IMR-90 (cell line): ENCODE measurements at regions not wholly inside any gene's neighbourhood (a gene's known extent, or its start where the extent isn't known, plus 50 kb on each side); places are given as distances from the start of the nearest gene placed in this dataset.

Experiments used
- ATAC-seq: fragments of 200-7000 bp; cut with Tn5 transposase; 2 replicates; pipeline ENCODE4 v1.9.1; 2020; ENCODE audit warnings: low read depth, mild to moderate bottlenecking, moderate library complexity
- BruUV-seq: library from RNA; stranded (reverse); fragments of 400-500 nt; replicated peaks from 2 replicates; lab custom pipeline; 2021; lab: Mats Ljungman, UMichigan
- CTCF ChIA-PET: fragments of 300-600 bp; formaldehyde crosslinking; extraction: SDS; loops from one replicate; lab custom pipeline; 2021; ENCODE audit warnings: antibody characterized with exemption; lab: Yijun Ruan, JAX
- POLR2A ChIA-PET: fragments of 300-600 bp; sonication (Branson Sonifier 250); formaldehyde crosslinking; loops from one replicate; lab custom pipeline; 2022; ENCODE audit warnings: antibody characterized with exemption; ENCODE audit not compliant: unreplicated experiment; lab: Charles Lee
- DNase-seq: peaks from one replicate; pipeline ENCODE4 v3.0.0; 2013
- H2AFZ ChIP-seq: replicated peaks from 2 replicates; pipeline ENCODE3; 2013; ENCODE audit warnings: low read length, mild to moderate bottlenecking; ENCODE audit not compliant: poor library complexity
- H2AK5ac ChIP-seq: 2 replicates; pipeline ENCODE4 v1.6.1; 2013; ENCODE audit warnings: low read depth, low read length, inconsistent platforms
- H2AK9ac ChIP-seq: replicated peaks from 2 replicates; pipeline ENCODE3; 2013; ENCODE audit warnings: mild to moderate bottlenecking, low read depth, low read length, moderate library complexity; ENCODE audit not compliant: poor library complexity
- H2BK120ac ChIP-seq: 2 replicates; pipeline ENCODE4 v1.6.1; 2013; ENCODE audit warnings: low read depth, low read length, inconsistent platforms
- H2BK15ac ChIP-seq: 3 replicates; pipeline ENCODE4 v1.6.1; 2013; ENCODE audit warnings: low read depth, low read length, inconsistent platforms
- H2BK20ac ChIP-seq: 2 replicates; pipeline ENCODE4 v1.6.1; 2013; ENCODE audit warnings: low read depth, mild to moderate bottlenecking, inconsistent platforms, low read length, moderate library complexity
- H2BK5ac ChIP-seq: 2 replicates; pipeline ENCODE4 v1.6.1; 2013; ENCODE audit warnings: mild to moderate bottlenecking, low read depth, low read length, inconsistent platforms; ENCODE audit not compliant: poor library complexity, severe bottlenecking
- H3K14ac ChIP-seq: replicated peaks from 2 replicates; pipeline ENCODE4 v1.6.1; 2013; ENCODE audit warnings: low read depth, low read length, inconsistent platforms
- H3K18ac ChIP-seq: 2 replicates; pipeline ENCODE4 v1.6.1; 2013; ENCODE audit warnings: low read depth, low read length, control low read depth
- H3K23ac ChIP-seq: 2 replicates; pipeline ENCODE4 v1.6.1; 2013; ENCODE audit warnings: low read depth, low read length, inconsistent platforms
- H3K27ac ChIP-seq: 2 replicates; pipeline ENCODE4 v1.5.1; 2013; ENCODE audit warnings: mild to moderate bottlenecking, control low read depth, low read length; ENCODE audit not compliant: insufficient read depth
- H3K27me3 ChIP-seq: 2 replicates; pipeline ENCODE4 v1.6.1; 2013; ENCODE audit warnings: low read length; ENCODE audit not compliant: control insufficient read depth, insufficient read depth
- H3K36me3 ChIP-seq: 2 replicates; pipeline ENCODE4 v1.6.1; 2013; ENCODE audit warnings: low read length, mixed read lengths; ENCODE audit not compliant: control insufficient read depth, insufficient read depth
- H3K4ac ChIP-seq: 2 replicates; pipeline ENCODE4 v1.6.1; 2013; ENCODE audit warnings: low read depth, low read length, inconsistent platforms
- H3K4me1 ChIP-seq: 2 replicates; pipeline ENCODE4 v1.6.1; 2013; ENCODE audit warnings: low read length, mixed read lengths; ENCODE audit not compliant: control insufficient read depth, insufficient read depth
- H3K4me2 ChIP-seq: 2 replicates; pipeline ENCODE4 v1.6.1; 2013; ENCODE audit warnings: low read depth, mild to moderate bottlenecking, control low read depth, low read length, moderate library complexity
- H3K4me3 ChIP-seq: 2 replicates; pipeline ENCODE4 v1.5.1; 2013; ENCODE audit warnings: low read depth, mild to moderate bottlenecking, control low read depth, low read length, moderate library complexity; ENCODE audit not compliant: insufficient read depth
- H3K56ac ChIP-seq: 2 replicates; pipeline ENCODE4 v1.6.1; 2013; ENCODE audit warnings: low read length, inconsistent platforms; ENCODE audit not compliant: insufficient read depth; ENCODE audit errors: extremely low read depth
- H3K79me1 ChIP-seq, 2 experiments: 2 replicates each; pipeline ENCODE4 v1.6.1; 2013; ENCODE audit warnings: low read length in 2 of 2, inconsistent platforms in 1 of 2, low read depth in 1 of 2
- H3K9ac ChIP-seq: 2 replicates; pipeline ENCODE4 v1.6.1; 2013; ENCODE audit warnings: low read depth, low read length, control low read depth
- H3K9me1 ChIP-seq: 2 replicates; pipeline ENCODE4 v1.6.1; 2013; ENCODE audit warnings: low read length, inconsistent platforms; ENCODE audit not compliant: insufficient read depth
- H3K9me3 ChIP-seq: 2 replicates; pipeline ENCODE4 v1.6.1; 2013; ENCODE audit warnings: low read length; ENCODE audit not compliant: control insufficient read depth, insufficient read depth
- H4K20me1 ChIP-seq: 2 replicates; pipeline ENCODE4 v1.6.1; 2013; ENCODE audit warnings: low read length, inconsistent platforms; ENCODE audit not compliant: insufficient read depth
- H4K5ac ChIP-seq: 2 replicates; pipeline ENCODE4 v1.6.1; 2013; ENCODE audit warnings: mild to moderate bottlenecking, low read depth, low read length, control low read depth
- H4K8ac ChIP-seq, 2 experiments: 2 replicates each; pipeline ENCODE4 v1.6.1; 2013; ENCODE audit warnings: low read depth in 2 of 2, low read length in 2 of 2, control low read depth in 1 of 2, inconsistent platforms in 1 of 2
- H4K91ac ChIP-seq: 2 replicates; pipeline ENCODE4 v1.6.1; 2013; ENCODE audit warnings: low read depth, low read length, inconsistent platforms; ENCODE audit not compliant: insufficient read depth
- BHLHE40 ChIP-seq: fragments of 150-350 bp; IDR thresholded peaks from 2 replicates; pipeline ENCODE4 v1.6.1; 2016; ENCODE audit warnings: mild to moderate bottlenecking, low read depth, low read length
- CEBPB ChIP-seq: IDR thresholded peaks from 2 replicates; pipeline ENCODE4 v1.6.1; 2012; ENCODE audit warnings: low read depth, low read length, improper control_type of control experiment
- CHD1 ChIP-seq: IDR thresholded peaks from 2 replicates; pipeline ENCODE4 v1.6.1; 2012; ENCODE audit warnings: low read depth, low read length, improper control_type of control experiment
- FOS ChIP-seq: fragments of 150-350 bp; IDR thresholded peaks from 2 replicates; pipeline ENCODE4 v1.6.1; 2016; ENCODE audit warnings: low read depth, low read length
- MAFK ChIP-seq: IDR thresholded peaks from 2 replicates; pipeline ENCODE4 v1.6.1; 2012; ENCODE audit warnings: low read depth, low read length, improper control_type of control experiment
- MAZ ChIP-seq: IDR thresholded peaks from 2 replicates; pipeline ENCODE4 v1.6.1; 2012; ENCODE audit warnings: low read depth, mild to moderate bottlenecking, low read length, improper control_type of control experiment, moderate library complexity, borderline replicate concordance
- MXI1 ChIP-seq: IDR thresholded peaks from 2 replicates; pipeline ENCODE4 v1.6.1; 2012; ENCODE audit warnings: low read depth, mild to moderate bottlenecking, low read length, moderate library complexity, borderline replicate concordance
- NFE2L2 ChIP-seq: fragments of 150-350 bp; IDR thresholded peaks from 2 replicates; pipeline ENCODE4 v1.6.1; 2016; ENCODE audit warnings: low read depth, mild to moderate bottlenecking, low read length
- POLR2A ChIP-seq: IDR thresholded peaks from 2 replicates; pipeline ENCODE4 v1.6.1; 2012; ENCODE audit warnings: mild to moderate bottlenecking, low read depth, low read length
- RAD21 ChIP-seq: IDR thresholded peaks from 2 replicates; pipeline ENCODE4 v1.6.1; 2012; ENCODE audit warnings: low read length, improper control_type of control experiment
- RCOR1 ChIP-seq: IDR thresholded peaks from 2 replicates; pipeline ENCODE4 v1.6.1; 2012; ENCODE audit warnings: mild to moderate bottlenecking, low read length, improper control_type of control experiment; ENCODE audit not compliant: insufficient replicate concordance
- RFX5 ChIP-seq: IDR thresholded peaks from 2 replicates; pipeline ENCODE4 v1.8.0; 2012; ENCODE audit warnings: low read depth, mild to moderate bottlenecking, low read length, moderate library complexity
- SMC3 ChIP-seq: fragments of 150-350 bp; IDR thresholded peaks from 2 replicates; pipeline ENCODE4 v1.6.1; 2016; ENCODE audit warnings: low read depth, mild to moderate bottlenecking, antibody characterized with exemption, low read length, moderate library complexity
- dilution Hi-C: fragments of 300-500 bp; cut with HindIII; formaldehyde crosslinking; loops from one replicate; pipeline ENCODE4 v1.14.3; 2018; ENCODE audit warnings: low sequenced_read_pairs; ENCODE audit not compliant: unreplicated experiment
- in situ Hi-C: fragments of 300-500 bp; cut with MboI; formaldehyde crosslinking; loops from 3 replicates; pipeline ENCODE4 v1.14.3; 2019; ENCODE audit warnings: low sequenced_read_pairs, inconsistent platforms, mixed read lengths
- intact Hi-C: fragments of 100-400 bp; cut with micrococcal nuclease; formaldehyde crosslinking; loops from 2 replicates; pipeline ENCODE4 v1.10.0; 2022
- TF ChIP-seq, protein P1 (sequence below): conservative IDR thresholded peaks from 2 replicates; pipeline ENCODE4 v1.5.1; 2012; ENCODE audit warnings: mild to moderate bottlenecking, low read depth, low read length, improper control_type of control experiment
- TF ChIP-seq, protein P2 (sequence below): fragments of 150-350 bp; IDR thresholded peaks from 2 replicates; pipeline ENCODE4 v1.6.1; 2017; ENCODE audit warnings: mild to moderate bottlenecking, antibody characterized with exemption, low read length, low read depth
- TF ChIP-seq, protein P3 (sequence below): fragments of 150-350 bp; IDR thresholded peaks from 2 replicates; pipeline ENCODE4 v1.6.1; 2016; ENCODE audit warnings: low read depth, mild to moderate bottlenecking, low read length, moderate library complexity, borderline replicate concordance

DNA sequence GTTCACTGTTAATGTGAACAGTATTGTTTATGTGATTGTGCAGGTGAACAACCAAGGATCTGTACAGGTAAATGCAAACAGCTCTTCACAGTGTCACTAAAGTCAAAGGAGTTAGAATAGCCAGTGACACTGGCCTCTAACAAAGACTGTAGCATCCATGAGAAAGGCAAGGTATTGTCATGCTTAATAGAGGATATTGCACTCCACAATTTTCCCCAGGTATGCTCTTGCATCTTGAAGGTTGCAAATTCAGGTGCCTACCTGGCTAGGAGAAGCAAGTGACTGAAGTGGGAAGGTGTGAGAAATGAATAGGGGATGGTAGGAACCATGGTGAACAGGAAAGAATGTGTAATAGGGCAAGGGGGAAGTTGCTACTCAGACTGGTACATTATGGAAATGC is 101.2 kb upstream of the EFNA5 start:
- Histone ChIP-seq H4K5ac (no peak overlapping the region), H3K27ac (no peak overlapping the region), H3K4me2 (no peak overlapping the region), H3K9me1 (no peaks in the 10 kb centered on the region), H2BK15ac (no peak overlapping the region), H2AFZ (no peak overlapping the region), H2BK5ac (no peak overlapping the region), H3K23ac (no peak overlapping the region), H3K9ac (no peak overlapping the region), H3K36me3 (no peaks in the 10 kb centered on the region), H2BK120ac (no peak overlapping the region), H2AK5ac (no peak overlapping the region), H3K27me3 (no peaks in the 10 kb centered on the region), H3K56ac (no peak overlapping the region), H3K14ac (no peak overlapping the region), H4K91ac (no peak overlapping the region), H4K8ac (no peak overlapping the region), H4K20me1 (no peaks in the 10 kb centered on the region), H3K79me1 (no peaks in the 10 kb centered on the region), H3K4me1 (peaks cover 1% of the 10 kb centered on the region; the same call in 1 of the 2 replicates), H3K9me3 (no peaks in the 10 kb centered on the region), H3K18ac (no peak overlapping the region), H2AK9ac (no peak overlapping the region), H2BK20ac (no peak overlapping the region), H3K4me3 (no peak overlapping the region), H3K4ac (no peak overlapping the region)
- intact Hi-C loops, result no loop called here
- in situ Hi-C loops, result no loop called here
- BruUV-seq, result no TSS peak
- DNase-seq (no peak), ATAC-seq (no peak)
- ChIA-PET POLR2A (no interaction called here), CTCF (interaction anchor here (0.6 kb wide), 1 partner anchor 56 kb away, joined by 3 read pairs; no protein-coding TSS in a partner anchor)
- dilution Hi-C loops, result no loop called here
- no peak for TF ChIP-seq POLR2A
- TF ChIP-seq, protein P1, sequence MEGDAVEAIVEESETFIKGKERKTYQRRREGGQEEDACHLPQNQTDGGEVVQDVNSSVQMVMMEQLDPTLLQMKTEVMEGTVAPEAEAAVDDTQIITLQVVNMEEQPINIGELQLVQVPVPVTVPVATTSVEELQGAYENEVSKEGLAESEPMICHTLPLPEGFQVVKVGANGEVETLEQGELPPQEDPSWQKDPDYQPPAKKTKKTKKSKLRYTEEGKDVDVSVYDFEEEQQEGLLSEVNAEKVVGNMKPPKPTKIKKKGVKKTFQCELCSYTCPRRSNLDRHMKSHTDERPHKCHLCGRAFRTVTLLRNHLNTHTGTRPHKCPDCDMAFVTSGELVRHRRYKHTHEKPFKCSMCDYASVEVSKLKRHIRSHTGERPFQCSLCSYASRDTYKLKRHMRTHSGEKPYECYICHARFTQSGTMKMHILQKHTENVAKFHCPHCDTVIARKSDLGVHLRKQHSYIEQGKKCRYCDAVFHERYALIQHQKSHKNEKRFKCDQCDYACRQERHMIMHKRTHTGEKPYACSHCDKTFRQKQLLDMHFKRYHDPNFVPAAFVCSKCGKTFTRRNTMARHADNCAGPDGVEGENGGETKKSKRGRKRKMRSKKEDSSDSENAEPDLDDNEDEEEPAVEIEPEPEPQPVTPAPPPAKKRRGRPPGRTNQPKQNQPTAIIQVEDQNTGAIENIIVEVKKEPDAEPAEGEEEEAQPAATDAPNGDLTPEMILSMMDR, result no peak
- TF ChIP-seq, protein P2, sequence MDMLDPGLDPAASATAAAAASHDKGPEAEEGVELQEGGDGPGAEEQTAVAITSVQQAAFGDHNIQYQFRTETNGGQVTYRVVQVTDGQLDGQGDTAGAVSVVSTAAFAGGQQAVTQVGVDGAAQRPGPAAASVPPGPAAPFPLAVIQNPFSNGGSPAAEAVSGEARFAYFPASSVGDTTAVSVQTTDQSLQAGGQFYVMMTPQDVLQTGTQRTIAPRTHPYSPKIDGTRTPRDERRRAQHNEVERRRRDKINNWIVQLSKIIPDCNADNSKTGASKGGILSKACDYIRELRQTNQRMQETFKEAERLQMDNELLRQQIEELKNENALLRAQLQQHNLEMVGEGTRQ, result no peak
- no peak for TF ChIP-seq RCOR1
- no peak for TF ChIP-seq NFE2L2
- TF ChIP-seq MAFK, result no peak
- TF ChIP-seq, protein P3, sequence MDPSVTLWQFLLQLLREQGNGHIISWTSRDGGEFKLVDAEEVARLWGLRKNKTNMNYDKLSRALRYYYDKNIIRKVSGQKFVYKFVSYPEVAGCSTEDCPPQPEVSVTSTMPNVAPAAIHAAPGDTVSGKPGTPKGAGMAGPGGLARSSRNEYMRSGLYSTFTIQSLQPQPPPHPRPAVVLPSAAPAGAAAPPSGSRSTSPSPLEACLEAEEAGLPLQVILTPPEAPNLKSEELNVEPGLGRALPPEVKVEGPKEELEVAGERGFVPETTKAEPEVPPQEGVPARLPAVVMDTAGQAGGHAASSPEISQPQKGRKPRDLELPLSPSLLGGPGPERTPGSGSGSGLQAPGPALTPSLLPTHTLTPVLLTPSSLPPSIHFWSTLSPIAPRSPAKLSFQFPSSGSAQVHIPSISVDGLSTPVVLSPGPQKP, result no peak
- TF ChIP-seq RFX5, result no peak
- no peak for TF ChIP-seq BHLHE40
- no peak for TF ChIP-seq MAZ
- TF ChIP-seq CHD1, result no peak
- no peak for TF ChIP-seq MXI1
- TF ChIP-seq FOS, result no peak
- no peak for TF ChIP-seq RAD21
- TF ChIP-seq CEBPB, result no peak
- no peak for TF ChIP-seq SMC3
